KMS-11 (cell line): ENCODE measurements at regions not wholly inside any gene's neighbourhood (a gene's known extent, or its start where the extent isn't known, plus 50 kb on each side); places are given as distances from the start of the nearest gene placed in this dataset.

Experiments
- H2AFZ ChIP-seq: fragments of 200-600 bp; sonication (generic); 2 replicates; pipeline ENCODE4 v1.6.1; 2016; ENCODE audit warnings: antibody characterized with exemption, mixed run types, low read depth
- H3K27ac ChIP-seq: fragments of 200-600 bp; sonication (generic); 2 replicates; pipeline ENCODE4 v1.6.1; 2016; ENCODE audit warnings: mild to moderate bottlenecking, mixed run types
- H3K27me3 ChIP-seq: fragments of 200-600 bp; sonication (generic); 2 replicates; pipeline ENCODE4 v1.6.1; 2017; ENCODE audit warnings: mild to moderate bottlenecking, low read depth, mixed run types, moderate library complexity; ENCODE audit not compliant: insufficient read depth
- H3K36me3 ChIP-seq: fragments of 200-600 bp; sonication (generic); 2 replicates; pipeline ENCODE4 v1.6.1; 2017; ENCODE audit warnings: mild to moderate bottlenecking, mixed run types; ENCODE audit not compliant: insufficient read depth
- H3K4me1 ChIP-seq: fragments of 200-600 bp; sonication (generic); 2 replicates; pipeline ENCODE4 v1.6.1; 2016; ENCODE audit warnings: mild to moderate bottlenecking, low read depth, mixed run types; ENCODE audit not compliant: poor library complexity, severe bottlenecking
- H3K4me2 ChIP-seq: fragments of 200-600 bp; sonication (generic); 2 replicates; pipeline ENCODE4 v1.7.0; 2016; ENCODE audit warnings: mild to moderate bottlenecking, mixed run types
- H3K4me3 ChIP-seq: fragments of 200-600 bp; sonication (generic); IDR thresholded peaks from 2 replicates; pipeline ENCODE4 v1.6.1; 2017; ENCODE audit warnings: low read depth, low read length, mixed read lengths; ENCODE audit not compliant: insufficient read depth
- H3K79me2 ChIP-seq: fragments of 200-600 bp; sonication (generic); 2 replicates; pipeline ENCODE4 v1.6.1; 2016; ENCODE audit warnings: low read depth, mixed run types; ENCODE audit not compliant: insufficient read depth
- H3K9ac ChIP-seq: fragments of 200-600 bp; sonication (generic); 2 replicates; pipeline ENCODE4 v1.6.1; 2016; ENCODE audit warnings: mild to moderate bottlenecking, mixed run types
- H4K20me1 ChIP-seq: fragments of 200-600 bp; sonication (generic); 2 replicates; pipeline ENCODE4 v1.6.1; 2016; ENCODE audit warnings: mild to moderate bottlenecking, mixed run types; ENCODE audit not compliant: insufficient read depth
- CTCF ChIP-seq: fragments of 200-600 bp; sonication (generic); conservative IDR thresholded peaks from 2 replicates; pipeline ENCODE4 v1.6.1; 2017; ENCODE audit warnings: low read depth, mild to moderate bottlenecking, antibody characterized with exemption, low read length, moderate library complexity, mixed read lengths

GRCh38 chr9:117796681-117797080 is 92.5 kb downstream of the TLR4 start:
- H3K4me2 ChIP-seq: no peak overlapping the region
- no peak overlapping the region for H3K9ac ChIP-seq
- H3K36me3 ChIP-seq: no peaks in the 10 kb centered on the region
- H3K4me1 ChIP-seq: no peaks in the 10 kb centered on the region
- no peak overlapping the region for H3K4me3 ChIP-seq
- H2AFZ ChIP-seq: no peak overlapping the region
- H3K27ac ChIP-seq: no peak overlapping the region
- H3K27me3 ChIP-seq: no peaks in the 10 kb centered on the region
- no peak for TF ChIP-seq CTCF
- H4K20me1 ChIP-seq: no peaks in the 10 kb centered on the region
- H3K79me2 ChIP-seq: no peaks in the 10 kb centered on the region

- H3K27me3 ChIP-seq: no peaks in the 10 kb centered on the region
- no peak for TF ChIP-seq CTCF
- no peaks in the 10 kb centered on the region for H3K4me1 ChIP-seq
- H3K9ac ChIP-seq: no peak overlapping the region
- no peak overlapping the region for H3K27ac ChIP-seq
- H3K79me2 ChIP-seq: no peaks in the 10 kb centered on the region
- no peaks in the 10 kb centered on the region for H3K36me3 ChIP-seq
- no peaks in the 10 kb centered on the region for H4K20me1 ChIP-seq
- no peak overlapping the region for H3K4me2 ChIP-seq
- no peak overlapping the region for H2AFZ ChIP-seq
- H3K4me3 ChIP-seq: no peak overlapping the region
These were observed 96.2 kb downstream of the TLR4 start for GRCh38 chr9:117800389-117800788.

- Histone ChIP-seq H3K79me2 (no peaks in the 10 kb centered on the region), H4K20me1 (no peaks in the 10 kb centered on the region), H3K4me1 (peaks cover under 1% of the 10 kb centered on the region), H3K27ac (no peak overlapping the region), H3K27me3 (no peaks in the 10 kb centered on the region), H2AFZ (no peak overlapping the region), H3K36me3 (no peaks in the 10 kb centered on the region), H3K9ac (no peak overlapping the region), H3K4me2 (no peak overlapping the region), H3K4me3 (no peak overlapping the region)
- no peak for TF ChIP-seq CTCF
These were observed 105.5 kb downstream of the TLR4 start for GRCh38 chr9:117809751-117810150.

- H3K4me2 ChIP-seq: 0 out of 2 replicates have a peak overlapping the region, but pooled peaks have one; percentile 21
- no peaks in the 10 kb centered on the region for H3K79me2 ChIP-seq
- TF ChIP-seq CTCF: no peak
- H3K4me3 ChIP-seq: no peak overlapping the region
- no peaks in the 10 kb centered on the region for H3K36me3 ChIP-seq
- H3K27ac ChIP-seq: no peak overlapping the region
- peaks cover 14% of the 10 kb centered on the region for H3K4me1 ChIP-seq
- H3K9ac ChIP-seq: no peak overlapping the region
- H3K27me3 ChIP-seq: no peaks in the 10 kb centered on the region
- no peaks in the 10 kb centered on the region for H4K20me1 ChIP-seq
- H2AFZ ChIP-seq: peak overlapping the region; percentile 18; the same call in 1 of the 2 replicates
These were observed 111.1 kb downstream of the TLR4 start for GRCh38 chr9:117815315-117815714.
